H54 (cell line): ENCODE measurements at regions not wholly inside any gene's neighbourhood (a gene's known extent, or its start where the extent isn't known, plus 50 kb on each side); places are given as distances from the start of the nearest gene placed in this dataset.

ENCODE experiments used
- DNase-seq: peaks from one replicate; pipeline ENCODE4 v3.0.0; 2011; ENCODE audit warnings: low spot score, mixed read lengths; ENCODE audit not compliant: insufficient read length
- FAIRE-seq: peaks from 3 replicates; lab custom pipeline; 2011; peaks lifted over from hg19 to GRCh38; lab: Jason Lieb, UNC
- POLR2A ChIP-seq: IDR thresholded peaks from 2 replicates; pipeline ENCODE4 v1.6.1; 2011; ENCODE audit warnings: low read depth, mild to moderate bottlenecking, low read length

DNA sequence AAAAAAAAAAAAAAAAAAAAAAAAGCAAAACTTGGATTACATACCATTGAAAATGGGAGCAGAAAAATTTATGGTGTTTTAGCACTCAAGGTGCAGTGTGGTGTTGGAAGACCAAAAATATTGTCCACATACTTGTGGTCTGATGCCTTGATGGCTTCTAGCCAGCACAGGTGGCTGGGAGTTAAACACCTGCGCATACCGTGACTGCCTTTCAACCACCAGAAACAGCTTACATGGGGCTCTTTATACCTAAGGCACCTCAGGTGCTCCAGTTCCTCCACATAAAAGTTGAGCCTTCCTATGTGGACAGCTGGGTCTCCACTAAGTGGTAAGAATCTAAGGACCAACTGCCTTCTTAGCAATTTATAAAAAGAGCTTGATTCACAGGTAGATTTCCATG, 802.6 kb upstream of the CELF4 start:
- no peak for TF ChIP-seq POLR2A
- FAIRE-seq (no peak), DNase-seq (no peak)

GRCh38 chr18:38367473-38367872, 801.9 kb upstream of the CELF4 start:
- FAIRE-seq: no peak
- no peak for DNase-seq
- TF ChIP-seq POLR2A: no peak

GRCh38 chr18:38362286-38362792, 796.7 kb upstream of the CELF4 start:
- no peak for TF ChIP-seq POLR2A
- DNase-seq (no peak), FAIRE-seq (no peak)

GRCh38 chr18:38358805-38359657, 793.4 kb upstream of the CELF4 start:
- TF ChIP-seq POLR2A: no peak
- FAIRE-seq (no peak), DNase-seq (no peak)

GRCh38 chr18:38353149-38353548, 787.6 kb upstream of the CELF4 start:
- TF ChIP-seq POLR2A: no peak
- FAIRE-seq (no peak), DNase-seq (no peak)

DNA sequence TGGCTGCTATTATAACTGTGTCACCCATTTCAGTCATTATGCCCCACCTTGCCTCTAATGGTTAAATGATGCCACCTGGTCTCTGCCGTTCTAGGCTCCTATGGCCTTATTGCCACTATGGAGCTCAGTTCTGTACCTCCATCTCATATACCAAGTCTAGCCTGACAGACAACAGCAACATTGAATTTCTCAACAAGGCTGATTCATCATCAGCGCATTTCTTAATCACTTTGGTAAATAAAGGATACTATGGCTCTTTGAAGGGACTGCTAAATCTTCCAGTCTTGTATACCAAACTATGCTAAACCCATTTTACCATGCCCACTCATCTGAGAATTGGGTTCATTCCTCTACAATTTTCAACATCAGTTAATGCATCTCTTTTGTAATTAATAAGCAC, 784.5 kb upstream of the CELF4 start:
- DNase-seq (no peak), FAIRE-seq (no peak)
- no peak for TF ChIP-seq POLR2A

- FAIRE-seq: no peak
- DNase-seq: no peak
- TF ChIP-seq POLR2A: no peak
These were observed 765.0 kb upstream of the CELF4 start for GRCh38 chr18:38330573-38330972.

- TF ChIP-seq POLR2A: no peak
- no peak for FAIRE-seq
- no peak for DNase-seq
These were observed 763.5 kb upstream of the CELF4 start for GRCh38 chr18:38329145-38329544.

DNA sequence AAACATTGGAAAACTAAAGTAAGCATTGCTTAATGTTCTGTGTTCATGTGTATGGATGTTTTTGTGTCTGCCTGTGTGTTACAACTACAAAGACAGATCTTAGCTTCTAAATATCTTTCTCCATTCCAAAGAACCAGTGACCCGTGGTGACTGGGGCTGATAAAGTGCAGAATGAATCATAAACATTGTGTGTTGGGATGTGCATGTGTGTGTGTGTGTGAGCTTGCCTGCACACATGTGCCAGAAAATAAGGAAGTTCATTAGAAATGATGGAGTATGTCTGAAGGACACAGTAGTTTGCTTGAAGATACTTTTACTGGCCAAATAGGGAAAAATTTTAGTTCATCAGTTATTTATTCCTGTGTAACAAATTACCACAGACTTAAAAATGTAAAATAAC, 756.6 kb upstream of the CELF4 start:
- no peak for TF ChIP-seq POLR2A
- FAIRE-seq (no peak), DNase-seq (no peak)

- FAIRE-seq: no peak
- no peak for DNase-seq
- TF ChIP-seq POLR2A: no peak
These were observed 755.7 kb upstream of the CELF4 start for GRCh38 chr18:38321262-38321661.

DNA sequence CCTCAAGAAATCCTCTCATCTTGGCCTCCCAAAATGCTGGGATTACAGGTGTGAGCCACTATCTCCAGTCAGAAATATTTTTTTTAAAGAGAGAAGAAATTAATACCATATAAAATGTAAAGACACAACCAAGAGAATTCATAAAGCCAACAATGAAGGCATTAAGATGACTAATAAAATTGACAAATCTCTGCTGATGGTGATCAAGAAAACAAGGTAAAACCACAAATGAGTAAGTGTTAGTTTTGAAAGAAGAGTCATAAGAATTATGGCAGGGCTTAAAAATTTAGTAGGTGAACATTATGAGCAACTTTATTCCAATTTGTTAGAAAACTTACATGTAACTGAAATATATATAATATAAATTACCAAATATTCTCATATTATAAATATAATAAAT, 752.8 kb upstream of the CELF4 start:
- no peak for FAIRE-seq
- no peak for TF ChIP-seq POLR2A
- DNase-seq: no peak

DNA sequence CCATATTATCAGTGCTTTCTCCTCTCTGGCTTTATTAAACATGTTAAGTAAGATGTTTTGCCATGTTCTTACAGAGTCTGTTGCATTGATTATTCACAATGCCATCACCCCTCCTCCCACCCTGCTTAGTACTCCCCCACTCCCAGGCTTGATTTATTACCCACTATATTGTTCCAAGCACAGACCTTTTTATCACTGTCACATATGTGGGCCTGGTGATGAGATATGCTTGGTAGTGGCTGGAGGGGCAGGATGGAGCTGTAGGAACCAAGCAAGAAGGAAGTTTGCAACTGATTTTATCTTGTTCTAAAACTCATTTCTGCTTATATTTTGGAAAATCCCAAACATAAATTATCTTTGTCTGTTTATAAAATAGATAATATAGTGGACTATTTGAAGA, 748.2 kb upstream of the CELF4 start:
- TF ChIP-seq POLR2A: no peak
- DNase-seq: no peak
- no peak for FAIRE-seq

DNA sequence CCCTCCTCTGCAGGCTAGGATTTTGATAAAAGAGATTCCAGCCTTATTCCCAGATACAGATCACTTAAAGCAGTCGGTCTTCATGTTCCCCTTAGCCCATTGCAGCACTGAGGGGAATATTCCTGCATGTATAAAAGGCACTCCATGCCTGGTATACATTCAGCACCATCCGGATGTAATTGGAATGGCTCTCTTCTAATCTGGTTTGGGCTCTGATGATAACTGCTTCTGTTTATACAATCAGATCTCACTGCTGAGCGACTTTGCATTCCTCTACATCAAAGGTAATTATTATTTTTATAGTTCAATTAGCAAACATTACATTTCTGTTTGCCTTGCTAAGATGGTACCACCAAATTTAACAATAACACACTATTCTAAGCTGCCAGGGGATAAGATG, 746.9 kb upstream of the CELF4 start:
- no peak for DNase-seq
- TF ChIP-seq POLR2A: no peak
- no peak for FAIRE-seq

DNA sequence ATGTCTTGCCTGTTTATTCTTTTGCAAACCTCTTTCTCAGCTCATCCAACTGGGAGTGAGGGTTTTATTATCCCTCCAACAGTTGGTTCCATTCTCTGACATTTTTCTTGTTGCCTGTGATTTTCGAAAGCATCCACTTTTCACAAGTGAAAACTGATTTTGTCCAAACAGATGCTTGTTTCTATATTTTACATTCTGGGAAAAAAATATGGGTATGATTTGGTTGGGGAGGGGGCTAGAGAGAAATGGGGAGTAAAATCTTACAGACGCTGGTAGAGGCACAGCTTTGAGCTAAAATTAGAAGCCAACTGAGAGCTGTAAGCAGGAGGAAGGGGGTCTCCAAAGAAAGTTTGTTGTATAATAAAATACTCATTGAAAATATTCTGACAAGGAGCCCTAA, 745.3 kb upstream of the CELF4 start:
- TF ChIP-seq POLR2A: no peak
- no peak for DNase-seq
- no peak for FAIRE-seq

- no peak for TF ChIP-seq POLR2A
- no peak for DNase-seq
- no peak for FAIRE-seq
These were observed 742.3 kb upstream of the CELF4 start for GRCh38 chr18:38307914-38308313.
